WERI-Rb-1 (cell line): ENCODE measurements at regions not wholly inside any gene's neighbourhood (a gene's known extent, or its start where the extent isn't known, plus 50 kb on each side); places are given as distances from the start of the nearest gene placed in this dataset.

Source experiments
- DNase-seq: peaks from one replicate; pipeline ENCODE4 v3.0.0-alpha.2; 2020
- H3K27ac ChIP-seq: fragments of 250-450 bp; sonication (Bioruptor Pico); 2 replicates; pipeline ENCODE4 v1.5.1; 2020; ENCODE audit warnings: mild to moderate bottlenecking, moderate library complexity
- H3K27me3 ChIP-seq: fragments of 250-450 bp; sonication (Bioruptor Pico); 2 replicates; pipeline ENCODE4 v1.5.1; 2021; ENCODE audit warnings: mild to moderate bottlenecking, low read depth, moderate library complexity; ENCODE audit not compliant: insufficient read depth, severe bottlenecking
- H3K36me3 ChIP-seq: fragments of 250-450 bp; sonication (Bioruptor Pico); 2 replicates; pipeline ENCODE4 v1.5.1; 2020; ENCODE audit warnings: mild to moderate bottlenecking, moderate library complexity
- H3K4me3 ChIP-seq: 2 replicates; pipeline ENCODE4 v1.5.1; 2011; ENCODE audit warnings: low read depth, mild to moderate bottlenecking, control low read depth, low read length
- H3K9me3 ChIP-seq: fragments of 250-450 bp; sonication (Bioruptor Pico); 2 replicates; pipeline ENCODE4 v1.5.1; 2021; ENCODE audit warnings: mild to moderate bottlenecking, moderate library complexity; ENCODE audit not compliant: severe bottlenecking
- TF ChIP-seq, protein P1 (sequence below): IDR thresholded peaks from 2 replicates; pipeline ENCODE4 v1.5.1; 2011; ENCODE audit warnings: low read depth, mild to moderate bottlenecking, control low read depth, inconsistent platforms, low read length

- no peak for DNase-seq
- Histone ChIP-seq H3K27me3 (no peaks in the 10 kb centered on the region), H3K27ac (no peak overlapping the region), H3K36me3 (no peaks in the 10 kb centered on the region), H3K4me3 (no peak overlapping the region), H3K9me3 (no peaks in the 10 kb centered on the region)
- TF ChIP-seq, protein P1, sequence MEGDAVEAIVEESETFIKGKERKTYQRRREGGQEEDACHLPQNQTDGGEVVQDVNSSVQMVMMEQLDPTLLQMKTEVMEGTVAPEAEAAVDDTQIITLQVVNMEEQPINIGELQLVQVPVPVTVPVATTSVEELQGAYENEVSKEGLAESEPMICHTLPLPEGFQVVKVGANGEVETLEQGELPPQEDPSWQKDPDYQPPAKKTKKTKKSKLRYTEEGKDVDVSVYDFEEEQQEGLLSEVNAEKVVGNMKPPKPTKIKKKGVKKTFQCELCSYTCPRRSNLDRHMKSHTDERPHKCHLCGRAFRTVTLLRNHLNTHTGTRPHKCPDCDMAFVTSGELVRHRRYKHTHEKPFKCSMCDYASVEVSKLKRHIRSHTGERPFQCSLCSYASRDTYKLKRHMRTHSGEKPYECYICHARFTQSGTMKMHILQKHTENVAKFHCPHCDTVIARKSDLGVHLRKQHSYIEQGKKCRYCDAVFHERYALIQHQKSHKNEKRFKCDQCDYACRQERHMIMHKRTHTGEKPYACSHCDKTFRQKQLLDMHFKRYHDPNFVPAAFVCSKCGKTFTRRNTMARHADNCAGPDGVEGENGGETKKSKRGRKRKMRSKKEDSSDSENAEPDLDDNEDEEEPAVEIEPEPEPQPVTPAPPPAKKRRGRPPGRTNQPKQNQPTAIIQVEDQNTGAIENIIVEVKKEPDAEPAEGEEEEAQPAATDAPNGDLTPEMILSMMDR = no peak
Observed at GRCh38 chr2:19541884-19542283, 183.5 kb upstream of the OSR1 start.

DNA sequence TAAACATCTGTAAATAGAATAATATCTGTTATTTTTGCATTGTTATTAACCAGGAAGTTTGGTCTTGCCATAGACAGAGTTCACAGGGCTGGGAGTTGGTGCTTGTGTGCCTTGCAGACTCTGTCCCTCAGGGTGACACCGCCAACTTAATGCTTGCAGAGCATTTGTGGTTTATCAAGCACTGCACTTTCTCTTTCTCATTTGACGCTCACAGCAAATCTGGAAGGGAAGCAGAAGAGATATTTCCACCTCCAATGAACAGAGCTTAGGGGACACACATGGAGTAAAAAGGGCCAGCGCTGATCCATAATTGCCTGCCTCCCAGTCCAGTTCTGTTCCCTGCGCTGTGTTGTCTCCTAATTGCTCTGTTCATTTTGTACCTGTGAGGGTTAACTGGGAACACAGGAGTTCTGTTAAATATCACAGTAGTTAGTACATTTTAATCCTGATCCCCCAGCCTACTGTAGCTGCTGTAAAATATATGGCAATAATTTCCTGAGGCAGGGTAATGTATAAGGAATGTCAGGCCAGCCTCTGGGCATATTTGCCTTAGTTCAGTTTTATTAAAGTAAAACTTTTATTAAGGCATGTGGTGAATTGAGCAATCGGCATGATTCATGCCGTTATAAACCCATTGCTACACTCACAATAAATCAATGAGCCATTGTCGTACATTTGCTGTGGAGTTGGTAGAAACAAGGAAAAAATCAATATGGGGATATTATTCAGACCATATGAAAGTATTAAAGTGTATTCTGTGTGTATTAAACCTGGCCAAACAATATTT lies 182.5 kb upstream of the OSR1 start:
- Histone ChIP-seq H3K36me3 (no peaks in the 10 kb centered on the region), H3K9me3 (no peaks in the 10 kb centered on the region), H3K4me3 (no peak overlapping the region), H3K27me3 (no peaks in the 10 kb centered on the region), H3K27ac (no peak overlapping the region)
- TF ChIP-seq, protein P1 = no peak
- DNase-seq = no peak

GRCh38 chr2:19538411-19538963 lies 180.1 kb upstream of the OSR1 start:
- H3K27me3 ChIP-seq = no peaks in the 10 kb centered on the region
- TF ChIP-seq, protein P1 = no peak
- H3K4me3 ChIP-seq = no peak overlapping the region
- no peak for DNase-seq
- H3K27ac ChIP-seq = no peak overlapping the region
- no peaks in the 10 kb centered on the region for H3K9me3 ChIP-seq
- H3K36me3 ChIP-seq = no peaks in the 10 kb centered on the region

- Histone ChIP-seq H3K9me3 (no peaks in the 10 kb centered on the region), H3K27ac (no peak overlapping the region), H3K4me3 (no peak overlapping the region), H3K27me3 (no peaks in the 10 kb centered on the region), H3K36me3 (no peaks in the 10 kb centered on the region)
- DNase-seq = no peak
- TF ChIP-seq, protein P1 = no peak
Observed at GRCh38 chr2:19536136-19536535, 177.7 kb upstream of the OSR1 start.

- Histone ChIP-seq H3K36me3 (no peaks in the 10 kb centered on the region), H3K27ac (no peak overlapping the region), H3K9me3 (no peaks in the 10 kb centered on the region), H3K4me3 (no peak overlapping the region), H3K27me3 (no peaks in the 10 kb centered on the region)
- no peak for DNase-seq
- TF ChIP-seq, protein P1 = no peak
Observed at GRCh38 chr2:19532547-19533196, 174.2 kb upstream of the OSR1 start.
